Lower leg skin (tissue), 3 donors: ENCODE measurements at regions not wholly inside any gene's neighbourhood (a gene's known extent, or its start where the extent isn't known, plus 50 kb on each side); places are given as distances from the start of the nearest gene placed in this dataset.

Source experiments
- CTCF ChIP-seq, 3 donors: fragments of 450-650 bp; IDR thresholded peaks; one replicate each; pipeline ENCODE4 v1.5.1; 2016; ENCODE audit warnings: antibody characterized with exemption in 3 of 3, mild to moderate bottlenecking in 3 of 3, moderate library complexity in 2 of 3
- POLR2A ChIP-seq, 2 donors: fragments of 450-650 bp; IDR thresholded peaks; one replicate each; pipeline ENCODE4 v1.6.1; 2016 to 2017; ENCODE audit warnings: antibody characterized with exemption in 2 of 2, mild to moderate bottlenecking in 1 of 2, moderate library complexity in 1 of 2

- TF ChIP-seq CTCF (IDR thresholded peaks at IDR 0.05) (no peak), POLR2A (IDR thresholded peaks at IDR 0.05) (no peak)
Observed at GRCh38 chr18:25705650-25706049, 353.7 kb upstream of the ZNF521 start.
